Esophagus squamous epithelium (tissue), 5 donors: ENCODE measurements at regions not wholly inside any gene's neighbourhood (a gene's known extent, or its start where the extent isn't known, plus 50 kb on each side); places are given as distances from the start of the nearest gene placed in this dataset.
A peak's percentile ranks its signal among the peaks of the same experiment; 100 is the strongest.

Experiments
- DNase-seq: peaks from one replicate; lab custom pipeline; 2025; lab: John Stamatoyannopoulos, UW
- H3K27ac ChIP-seq, 4 donors: fragments of 200-600 bp; sonication (generic); one replicate each; pipeline ENCODE4 v1.5.1; 2016 to 2019; ENCODE audit warnings: mild to moderate bottlenecking in 1 of 4
- H3K27me3 ChIP-seq, 4 donors: fragments of 200-600 bp; sonication (generic); 1 replicate in 3 of 4; 2 replicates in 1 of 4; pipeline versions ENCODE4 v1.5.1 to v1.6.0; 2017 to 2021; ENCODE audit warnings: antibody characterized with exemption in 1 of 4
- H3K36me3 ChIP-seq, 3 donors: fragments of 200-600 bp; sonication (generic); one replicate each; pipeline ENCODE4 v1.5.1; 2016 to 2019
- H3K4me1 ChIP-seq, 3 donors: fragments of 200-600 bp; sonication (generic); one replicate each; pipeline ENCODE4 v1.5.1; 2017 to 2019
- H3K4me3 ChIP-seq, 4 donors: fragments of 200-600 bp; sonication (generic); 1 replicate in 3 of 4; 2 replicates in 1 of 4; pipeline ENCODE4 v1.5.1; 2016 to 2019; ENCODE audit warnings: mild to moderate bottlenecking in 2 of 4, moderate library complexity in 1 of 4
- H3K9me3 ChIP-seq, 3 donors: fragments of 200-600 bp; sonication (generic); one replicate each; pipeline ENCODE4 v1.5.1; 2016 to 2019
- CTCF ChIP-seq, 6 experiments: fragments of 450-650 bp in 4 of 6; fragments of 200-600 bp in 2 of 6; sonication (generic) in 2 of 6; IDR thresholded peaks; one replicate each; pipeline ENCODE4 v1.5.1; 2016 to 2019; ENCODE audit warnings: antibody characterized with exemption in 6 of 6, mild to moderate bottlenecking in 4 of 6, moderate library complexity in 4 of 6
- POLR2A ChIP-seq, 4 donors: fragments of 450-650 bp; IDR thresholded peaks; one replicate each; pipeline ENCODE4 v1.6.1; 2017; ENCODE audit warnings: antibody characterized with exemption in 4 of 4, mild to moderate bottlenecking in 4 of 4, moderate library complexity in 3 of 4
- WGBS, 2 donors: methylation state at CpG; one replicate each; pipeline ENCODE4 v1.1.5; 2018; 5-methylcytosine and 5-hydroxymethylcytosine counted together
- intact Hi-C: fragments of 100-400 bp; cut with DNase I; formaldehyde crosslinking; loops from one replicate; pipeline ENCODE4 v1.15.0; 2022
- donor health status: DM: yes; HTN: yes; CAD: no.

DNA sequence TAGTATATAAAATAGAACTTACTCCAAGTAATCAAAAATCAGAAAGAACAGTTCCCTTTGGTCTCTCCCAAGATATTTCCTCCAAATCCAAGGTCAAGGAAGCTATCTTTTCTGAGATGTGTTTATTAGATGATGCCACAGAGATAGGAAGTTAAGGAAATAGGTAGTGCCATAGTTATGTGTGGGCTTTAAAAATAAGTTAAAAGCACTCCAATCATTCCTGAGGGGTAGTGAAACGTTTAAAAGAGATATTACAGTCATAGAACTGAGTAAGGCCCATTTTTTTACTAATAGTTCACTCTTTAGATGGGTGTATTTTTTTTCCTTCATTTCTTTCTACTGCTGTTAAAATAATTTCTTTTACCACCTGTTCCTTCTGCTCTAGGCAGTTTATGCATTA is 1630.9 kb upstream of the SEL1L start:
- intact Hi-C loops: no loop called here
- no peak for TF ChIP-seq CTCF (IDR thresholded peaks at IDR 0.05)
- no peak for TF ChIP-seq POLR2A (IDR thresholded peaks at IDR 0.05)
- H3K9me3 ChIP-seq: no peaks in the 10 kb centered on the region
- no peaks in the 10 kb centered on the region for H3K27me3 ChIP-seq
- peaks cover 0 to 10% (median 0%) of the 10 kb centered on the region in 3 donors for H3K4me1 ChIP-seq
- 42 to 58% methylated on average over 1 of the region's 1 CpG for WGBS, 2 donors
- H3K4me3 ChIP-seq: no peak overlapping the region
- no peak for DNase-seq
- no peak overlapping the region for H3K27ac ChIP-seq
- no peaks in the 10 kb centered on the region for H3K36me3 ChIP-seq

- Histone ChIP-seq H3K36me3 (no peaks in the 10 kb centered on the region), H3K4me1 (no peaks in the 10 kb centered on the region), H3K27me3 (no peaks in the 10 kb centered on the region), H3K27ac (peak overlapping the region in 1 of 4 donors; percentile 29), H3K9me3 (no peaks in the 10 kb centered on the region), H3K4me3 (no peak overlapping the region)
- DNase-seq: no peak
- TF ChIP-seq CTCF (IDR thresholded peaks at IDR 0.05) (no peak), POLR2A (IDR thresholded peaks at IDR 0.05) (no peak)
- intact Hi-C loops: no loop called here
- WGBS, 2 donors: 50 to 53% methylated on average over 3 of the region's 3 CpGs
These were observed 1636.5 kb upstream of the SEL1L start for GRCh38 chr14:83170165-83170564.

GRCh38 chr14:83171761-83172160 is 1638.1 kb upstream of the SEL1L start:
- DNase-seq: no peak

GRCh38 chr14:83172363-83172762 is 1638.7 kb upstream of the SEL1L start:
- 56 to 85% methylated on average over 2 of the region's 2 CpGs for WGBS, 2 donors
- no peaks in the 10 kb centered on the region for H3K36me3 ChIP-seq
- no peak overlapping the region for H3K27ac ChIP-seq
- H3K27me3 ChIP-seq: no peaks in the 10 kb centered on the region
- H3K9me3 ChIP-seq: no peaks in the 10 kb centered on the region
- H3K4me3 ChIP-seq: no peak overlapping the region
- no peak for DNase-seq
- no peaks in the 10 kb centered on the region for H3K4me1 ChIP-seq
- intact Hi-C loops: no loop called here
- TF ChIP-seq POLR2A (IDR thresholded peaks at IDR 0.05) (no peak), CTCF (IDR thresholded peaks at IDR 0.05) (no peak)

More at GRCh38 chr14:83171761-83172160, 1638.1 kb upstream of the SEL1L start:
- 57 to 85% methylated on average over 1 of the region's 1 CpG for WGBS, 2 donors
- no peak overlapping the region for H3K27ac ChIP-seq
- TF ChIP-seq POLR2A (IDR thresholded peaks at IDR 0.05): no peak
- no peak for TF ChIP-seq CTCF (IDR thresholded peaks at IDR 0.05)
- H3K4me1 ChIP-seq: no peaks in the 10 kb centered on the region
- no peaks in the 10 kb centered on the region for H3K36me3 ChIP-seq
- H3K4me3 ChIP-seq: no peak overlapping the region
- H3K27me3 ChIP-seq: no peaks in the 10 kb centered on the region
- no peaks in the 10 kb centered on the region for H3K9me3 ChIP-seq
- intact Hi-C loops: no loop called here

GRCh38 chr14:83173687-83174086 is 1640.0 kb upstream of the SEL1L start:
- H3K4me1 ChIP-seq: no peaks in the 10 kb centered on the region
- no peak overlapping the region for H3K4me3 ChIP-seq
- intact Hi-C loops: no loop called here
- H3K27ac ChIP-seq: no peak overlapping the region
- no peaks in the 10 kb centered on the region for H3K27me3 ChIP-seq
- DNase-seq: no peak
- no peaks in the 10 kb centered on the region for H3K9me3 ChIP-seq
- no peak for TF ChIP-seq POLR2A (IDR thresholded peaks at IDR 0.05)
- TF ChIP-seq CTCF (IDR thresholded peaks at IDR 0.05): no peak
- H3K36me3 ChIP-seq: no peaks in the 10 kb centered on the region
